ACC112 (cell line): ENCODE measurements at regions not wholly inside any gene's neighbourhood (a gene's known extent, or its start where the extent isn't known, plus 50 kb on each side); places are given as distances from the start of the nearest gene placed in this dataset.

Experiments used
- H2AFZ ChIP-seq: fragments of 200-600 bp; sonication (generic); one replicate; pipeline ENCODE4 v1.6.0; 2017; ENCODE audit warnings: antibody characterized with exemption, low read length; ENCODE audit not compliant: unreplicated experiment
- H3K27ac ChIP-seq: fragments of 200-600 bp; sonication (generic); 2 replicates; pipeline ENCODE4 v1.5.1; 2014; ENCODE audit warnings: low read depth, mild to moderate bottlenecking, antibody characterized with exemption, low read length, moderate library complexity
- H3K27me3 ChIP-seq: fragments of 200-600 bp; sonication (generic); 2 replicates; pipeline ENCODE4 v1.6.1; 2014; ENCODE audit warnings: mild to moderate bottlenecking, antibody characterized with exemption, low read length, moderate library complexity, mixed read lengths; ENCODE audit not compliant: insufficient read depth
- H3K36me3 ChIP-seq: fragments of 200-600 bp; sonication (generic); 2 replicates; pipeline ENCODE4 v1.6.1; 2016; ENCODE audit warnings: mild to moderate bottlenecking, antibody characterized with exemption, low read length, moderate library complexity, mixed read lengths; ENCODE audit not compliant: insufficient read depth
- H3K4me1 ChIP-seq: fragments of 200-600 bp; sonication (generic); one replicate; pipeline ENCODE4 v1.6.1; 2016; ENCODE audit warnings: low read length, mixed read lengths; ENCODE audit not compliant: insufficient read depth, unreplicated experiment, control insufficient read depth
- H3K4me3 ChIP-seq: fragments of 200-600 bp; sonication (generic); 2 replicates; pipeline ENCODE4 v1.5.1; 2014; ENCODE audit warnings: mild to moderate bottlenecking, low read depth, low read length
- H3K79me2 ChIP-seq: fragments of 200-600 bp; sonication (generic); one replicate; pipeline ENCODE4 v1.6.0; 2016; ENCODE audit warnings: low read length; ENCODE audit not compliant: control insufficient read depth, unreplicated experiment, insufficient read depth

GRCh38 chr12:63212316-63212715 lies 61.3 kb upstream of the AVPR1A start:
- peaks cover 23% of the 10 kb centered on the region for H3K27me3 ChIP-seq
- H3K4me3 ChIP-seq, result no peak overlapping the region
- H3K4me1 ChIP-seq, result no peaks in the 10 kb centered on the region
- no peaks in the 10 kb centered on the region for H3K36me3 ChIP-seq
- no peak overlapping the region for H2AFZ ChIP-seq
- H3K27ac ChIP-seq, result no peak overlapping the region
- no peaks in the 10 kb centered on the region for H3K79me2 ChIP-seq

GRCh38 chr12:63208956-63209355 lies 58.0 kb upstream of the AVPR1A start:
- Histone ChIP-seq H3K4me3 (no peak overlapping the region), H2AFZ (no peak overlapping the region), H3K79me2 (no peaks in the 10 kb centered on the region), H3K36me3 (no peaks in the 10 kb centered on the region), H3K4me1 (no peaks in the 10 kb centered on the region), H3K27ac (no peak overlapping the region), H3K27me3 (peaks cover 24% of the 10 kb centered on the region)

- Histone ChIP-seq H3K27ac (no peak overlapping the region), H3K79me2 (no peaks in the 10 kb centered on the region), H3K36me3 (no peaks in the 10 kb centered on the region), H3K4me1 (no peaks in the 10 kb centered on the region), H3K27me3 (peaks cover 24% of the 10 kb centered on the region), H2AFZ (no peak overlapping the region), H3K4me3 (no peak overlapping the region)
Measured at GRCh38 chr12:63206909-63207308, 55.9 kb upstream of the AVPR1A start.

- H3K27me3 ChIP-seq, result peaks cover 24% of the 10 kb centered on the region
- H3K79me2 ChIP-seq, result no peaks in the 10 kb centered on the region
Measured at GRCh38 chr12:63206494-63206893, 55.5 kb upstream of the AVPR1A start.

More at GRCh38 chr12:63206494-63206893, 55.5 kb upstream of the AVPR1A start:
- Histone ChIP-seq H3K4me1 (no peaks in the 10 kb centered on the region), H3K36me3 (no peaks in the 10 kb centered on the region), H3K27ac (no peak overlapping the region), H2AFZ (no peak overlapping the region), H3K4me3 (no peak overlapping the region)
